ENCODE measurements at regions not wholly inside any gene's neighbourhood (a gene's known extent, or its start where the extent isn't known, plus 50 kb on each side); places are given as distances from the start of the nearest gene placed in this dataset.

DNA sequence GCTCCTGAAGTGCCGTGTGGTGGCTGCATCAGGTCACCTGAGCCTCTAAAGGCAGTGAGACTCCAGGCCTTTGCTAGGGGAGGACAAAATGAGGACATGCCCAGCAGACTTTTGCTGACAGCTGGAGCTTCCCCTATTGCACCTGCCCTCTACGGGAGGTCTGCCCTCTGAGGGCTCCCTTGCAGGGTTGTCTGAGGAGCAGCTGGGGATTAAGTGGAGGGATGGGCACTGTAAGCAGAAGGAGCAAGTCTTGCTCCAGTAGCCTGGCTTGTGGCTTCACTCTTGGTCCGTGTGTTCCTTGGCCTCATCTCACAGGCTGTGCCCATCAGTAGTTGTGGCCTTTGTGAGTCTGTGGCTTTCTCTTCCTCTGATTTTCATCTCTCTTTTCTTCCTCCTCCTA lies 66.9 kb upstream of the NRXN3 start:
- TF ChIP-seq MYC (IDR thresholded peaks at IDR 0.05; ENCODE audit: low read depth, low read length): no peak
- TF ChIP-seq, protein P1, sequence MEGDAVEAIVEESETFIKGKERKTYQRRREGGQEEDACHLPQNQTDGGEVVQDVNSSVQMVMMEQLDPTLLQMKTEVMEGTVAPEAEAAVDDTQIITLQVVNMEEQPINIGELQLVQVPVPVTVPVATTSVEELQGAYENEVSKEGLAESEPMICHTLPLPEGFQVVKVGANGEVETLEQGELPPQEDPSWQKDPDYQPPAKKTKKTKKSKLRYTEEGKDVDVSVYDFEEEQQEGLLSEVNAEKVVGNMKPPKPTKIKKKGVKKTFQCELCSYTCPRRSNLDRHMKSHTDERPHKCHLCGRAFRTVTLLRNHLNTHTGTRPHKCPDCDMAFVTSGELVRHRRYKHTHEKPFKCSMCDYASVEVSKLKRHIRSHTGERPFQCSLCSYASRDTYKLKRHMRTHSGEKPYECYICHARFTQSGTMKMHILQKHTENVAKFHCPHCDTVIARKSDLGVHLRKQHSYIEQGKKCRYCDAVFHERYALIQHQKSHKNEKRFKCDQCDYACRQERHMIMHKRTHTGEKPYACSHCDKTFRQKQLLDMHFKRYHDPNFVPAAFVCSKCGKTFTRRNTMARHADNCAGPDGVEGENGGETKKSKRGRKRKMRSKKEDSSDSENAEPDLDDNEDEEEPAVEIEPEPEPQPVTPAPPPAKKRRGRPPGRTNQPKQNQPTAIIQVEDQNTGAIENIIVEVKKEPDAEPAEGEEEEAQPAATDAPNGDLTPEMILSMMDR (IDR thresholded peaks at IDR 0.05; ENCODE audit: low read depth, low read length): no peak
- TF ChIP-seq, protein P2, sequence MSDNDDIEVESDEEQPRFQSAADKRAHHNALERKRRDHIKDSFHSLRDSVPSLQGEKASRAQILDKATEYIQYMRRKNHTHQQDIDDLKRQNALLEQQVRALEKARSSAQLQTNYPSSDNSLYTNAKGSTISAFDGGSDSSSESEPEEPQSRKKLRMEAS (IDR thresholded peaks at IDR 0.05; ENCODE audit: low read depth, low read length): no peak
- no peak for TF ChIP-seq POLR2A (IDR thresholded peaks at IDR 0.05; ENCODE audit: extremely low read depth, insufficient read length)
- DNase-seq (ENCODE audit: low read depth): no peak
- H3K4me3 ChIP-seq (ENCODE audit: low read depth, low read length): no peak overlapping the region

DNA sequence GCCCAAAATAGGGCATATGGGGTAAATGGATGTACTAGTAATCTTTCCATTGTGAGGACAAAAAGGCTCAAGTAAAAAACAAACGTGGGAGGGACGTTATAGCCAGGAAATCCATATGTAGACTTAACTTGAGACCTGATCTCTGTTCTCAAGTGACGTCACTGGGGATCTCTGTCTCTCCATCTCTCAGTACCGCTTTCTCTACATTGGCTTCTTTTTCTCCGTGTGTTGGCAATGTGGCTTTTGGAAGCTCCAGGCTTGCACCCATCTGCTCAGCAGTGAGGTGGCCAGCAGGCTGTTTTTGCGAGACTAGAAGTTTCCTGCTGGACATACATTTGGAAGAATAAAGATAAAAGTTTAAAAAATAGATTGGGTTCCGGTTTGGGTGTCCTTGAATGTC lies 66.0 kb upstream of the NRXN3 start:
- TF ChIP-seq, protein P2 (IDR thresholded peaks at IDR 0.05; ENCODE audit: low read depth, low read length): no peak
- TF ChIP-seq MYC (IDR thresholded peaks at IDR 0.05; ENCODE audit: low read depth, low read length) (no peak), POLR2A (IDR thresholded peaks at IDR 0.05; ENCODE audit: extremely low read depth, insufficient read length) (no peak)
- TF ChIP-seq, protein P1 (IDR thresholded peaks at IDR 0.05; ENCODE audit: low read depth, low read length): no peak
- DNase-seq (ENCODE audit: low read depth): no peak
- H3K4me3 ChIP-seq (ENCODE audit: low read depth, low read length): no peak overlapping the region

DNA sequence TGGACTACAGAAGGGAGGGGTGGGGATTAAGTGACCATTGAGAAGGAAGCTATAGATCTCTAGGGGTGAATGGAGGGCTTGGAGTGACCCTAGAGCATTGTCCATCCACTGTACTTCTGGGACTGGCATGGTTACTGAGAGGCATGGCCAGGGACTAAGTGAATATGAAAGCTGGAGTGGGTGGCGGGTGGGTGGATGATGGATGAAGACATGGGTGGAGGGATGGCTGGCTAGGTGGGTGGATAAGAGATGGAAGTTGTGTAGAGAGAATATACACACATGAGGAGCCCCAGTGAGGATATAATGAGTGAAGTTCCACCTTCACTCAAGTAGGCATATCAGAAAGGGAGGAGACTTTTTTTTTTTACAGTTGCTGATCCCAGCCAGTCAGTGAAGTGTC lies 65.5 kb upstream of the NRXN3 start:
- DNase-seq (ENCODE audit: low read depth): no peak
- no peak overlapping the region for H3K4me3 ChIP-seq (ENCODE audit: low read depth, low read length)

DNA sequence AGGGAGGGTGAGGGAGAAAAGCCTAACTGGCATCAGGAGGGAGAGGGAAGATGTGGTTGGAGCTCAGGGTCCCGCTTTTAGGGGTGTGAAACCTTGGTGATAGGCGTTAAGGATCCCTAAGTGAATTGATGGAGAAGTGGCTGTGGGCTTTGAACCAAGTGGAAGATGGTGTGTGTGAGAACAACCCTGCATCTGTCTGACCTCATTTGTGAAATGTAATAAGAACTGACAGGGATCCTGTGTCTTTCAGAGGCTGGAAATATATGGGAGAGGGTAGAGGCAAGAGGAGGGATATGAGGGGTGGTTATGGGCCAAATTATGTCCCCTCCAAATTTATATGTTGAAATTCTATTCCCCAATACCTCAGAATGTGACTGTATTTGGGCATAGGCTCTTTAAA lies 63.8 kb upstream of the NRXN3 start:
- H3K4me3 ChIP-seq (ENCODE audit: low read depth, low read length): no peak overlapping the region
- DNase-seq (ENCODE audit: low read depth): no peak
- TF ChIP-seq POLR2A (IDR thresholded peaks at IDR 0.05; ENCODE audit: extremely low read depth, insufficient read length) (no peak), MYC (IDR thresholded peaks at IDR 0.05; ENCODE audit: low read depth, low read length) (no peak)
- TF ChIP-seq, protein P2 (IDR thresholded peaks at IDR 0.05; ENCODE audit: low read depth, low read length): no peak
- TF ChIP-seq, protein P1 (IDR thresholded peaks at IDR 0.05; ENCODE audit: low read depth, low read length): no peak

More for the DNA sequence above, 65.5 kb upstream of the NRXN3 start:
- TF ChIP-seq MYC (IDR thresholded peaks at IDR 0.05; ENCODE audit: low read depth, low read length) (no peak), POLR2A (IDR thresholded peaks at IDR 0.05; ENCODE audit: extremely low read depth, insufficient read length) (no peak)
- TF ChIP-seq, protein P1 (IDR thresholded peaks at IDR 0.05; ENCODE audit: low read depth, low read length): no peak
- TF ChIP-seq, protein P2 (IDR thresholded peaks at IDR 0.05; ENCODE audit: low read depth, low read length): no peak

DNA sequence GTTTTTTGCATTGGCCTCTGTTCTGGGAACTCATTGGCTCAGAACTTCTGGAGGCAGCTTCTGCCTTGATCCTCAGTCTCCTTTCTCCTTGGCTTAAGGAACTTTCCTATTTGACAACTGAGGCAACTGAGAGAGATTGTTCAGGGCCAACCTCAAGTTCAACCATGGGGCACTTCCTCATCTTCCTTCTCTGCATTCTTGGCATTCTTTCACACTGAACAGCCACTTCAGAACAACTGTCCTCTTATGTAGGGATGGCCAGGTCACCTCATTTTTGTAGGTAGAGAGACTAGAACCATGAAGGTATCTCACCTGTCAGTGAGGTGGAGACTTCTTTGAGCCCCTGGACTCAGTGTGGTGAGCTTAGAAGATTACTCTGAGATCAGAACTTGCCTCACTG lies 63.0 kb upstream of the NRXN3 start:
- TF ChIP-seq MYC (IDR thresholded peaks at IDR 0.05; ENCODE audit: low read depth, low read length) (no peak), POLR2A (IDR thresholded peaks at IDR 0.05; ENCODE audit: extremely low read depth, insufficient read length) (no peak)
- TF ChIP-seq, protein P2 (IDR thresholded peaks at IDR 0.05; ENCODE audit: low read depth, low read length): no peak
- TF ChIP-seq, protein P1 (IDR thresholded peaks at IDR 0.05; ENCODE audit: low read depth, low read length): no peak
- no peak overlapping the region for H3K4me3 ChIP-seq (ENCODE audit: low read depth, low read length)
- no peak for DNase-seq (ENCODE audit: low read depth)

DNA sequence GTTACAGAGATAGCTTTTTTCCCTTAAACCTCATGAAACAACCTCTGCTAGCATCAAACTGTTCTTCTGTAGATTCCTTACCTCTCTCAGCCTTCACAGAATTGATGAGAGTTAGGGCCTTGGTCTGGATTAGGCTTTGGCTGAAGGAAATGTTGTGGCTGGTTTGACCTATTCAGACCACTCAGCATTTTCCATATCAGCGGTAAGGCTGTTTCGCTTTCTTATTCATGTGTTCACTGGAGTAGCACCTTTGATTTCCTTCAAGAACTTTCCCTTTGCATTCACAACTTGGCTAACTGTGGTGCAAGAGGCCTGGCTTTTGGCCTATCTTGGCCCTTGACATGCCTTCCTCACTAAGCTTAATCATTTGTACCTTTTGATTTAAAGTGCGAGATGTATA lies 50.7 kb upstream of the NRXN3 start:
- no peak for TF ChIP-seq POLR2A (IDR thresholded peaks at IDR 0.05; ENCODE audit: extremely low read depth, insufficient read length)
- no peak for TF ChIP-seq MYC (IDR thresholded peaks at IDR 0.05; ENCODE audit: low read depth, low read length)
- TF ChIP-seq, protein P2 (IDR thresholded peaks at IDR 0.05; ENCODE audit: low read depth, low read length): no peak
- TF ChIP-seq, protein P1 (IDR thresholded peaks at IDR 0.05; ENCODE audit: low read depth, low read length): no peak
- H3K4me3 ChIP-seq (ENCODE audit: low read depth, low read length): no peak overlapping the region
- DNase-seq (ENCODE audit: low read depth): no peak
